Liver (tissue), 8 donors: ENCODE measurements at regions not wholly inside any gene's neighbourhood (a gene's known extent, or its start where the extent isn't known, plus 50 kb on each side); places are given as distances from the start of the nearest gene placed in this dataset.

Experiments
- DNase-seq: peaks from one replicate; pipeline ENCODE4 v3.0.0-alpha.2; 2017; ENCODE audit warnings: low spot score
- H3K27ac ChIP-seq, 2 donors: one replicate each; pipeline ENCODE4 v1.7.0; 2013; ENCODE audit warnings: inconsistent platforms in 2 of 2, low read length in 2 of 2, control low read depth in 1 of 2, low read depth in 1 of 2, mild to moderate bottlenecking in 1 of 2
- H3K27me3 ChIP-seq, 4 donors: one replicate each; pipeline versions ENCODE4 v1.6.1 to v1.7.0; 2013; ENCODE audit warnings: low read length in 3 of 4, inconsistent platforms in 1 of 4, mild to moderate bottlenecking in 1 of 4, moderate library complexity in 1 of 4; ENCODE audit not compliant: control insufficient read depth in 4 of 4, insufficient read depth in 4 of 4
- H3K36me3 ChIP-seq, 4 donors: one replicate each; pipeline versions ENCODE4 v1.6.1 to v1.7.0; 2013; ENCODE audit warnings: low read length in 3 of 4, mild to moderate bottlenecking in 3 of 4, low read depth in 1 of 4, moderate library complexity in 1 of 4; ENCODE audit not compliant: control insufficient read depth in 4 of 4, insufficient read depth in 3 of 4
- H3K4me1 ChIP-seq, 4 donors: one replicate each; pipeline versions ENCODE4 v1.6.1 to v1.7.0; 2013; ENCODE audit warnings: low read length in 3 of 4, mild to moderate bottlenecking in 3 of 4, moderate library complexity in 1 of 4; ENCODE audit not compliant: control insufficient read depth in 4 of 4, insufficient read depth in 4 of 4
- H3K4me3 ChIP-seq, 3 donors: one replicate each; pipeline versions ENCODE4 v1.6.1 to v1.7.0; 2013; ENCODE audit warnings: low read length in 3 of 3, control low read depth in 1 of 3, low read depth in 1 of 3, mild to moderate bottlenecking in 1 of 3
- H3K9ac ChIP-seq, 2 donors: one replicate each; pipeline ENCODE4 v1.7.0; 2013; ENCODE audit warnings: low read length in 2 of 2, mild to moderate bottlenecking in 2 of 2, moderate library complexity in 2 of 2, control low read depth in 1 of 2, low read depth in 1 of 2
- H3K9me3 ChIP-seq, 4 donors: one replicate each; pipeline versions ENCODE4 v1.6.1 to v1.7.0; 2013; ENCODE audit warnings: low read length in 3 of 4; ENCODE audit not compliant: control insufficient read depth in 4 of 4
- ATF3 ChIP-seq: IDR thresholded peaks from 2 replicates; pipeline ENCODE4 v1.6.1; 2016; ENCODE audit warnings: antibody characterized with exemption
- CTCF ChIP-seq: fragments of 150-350 bp; IDR thresholded peaks from 2 replicates; pipeline ENCODE4 v1.5.1; 2017; ENCODE audit warnings: improper control_type of control experiment, low read depth, low read length; ENCODE audit not compliant: missing input control
- EGR1 ChIP-seq, 2 donors: IDR thresholded peaks; 2 replicates each; pipeline ENCODE4 v1.6.1; 2016 to 2018; ENCODE audit warnings: antibody characterized with exemption in 2 of 2, low read depth in 2 of 2
- FOXA1 ChIP-seq: IDR thresholded peaks from 2 replicates; pipeline ENCODE4 v1.6.1; 2016; ENCODE audit warnings: antibody characterized with exemption
- HNF4A ChIP-seq, 2 donors: conservative IDR thresholded peaks; 2 replicates each; pipeline ENCODE4 v1.6.1; 2016; ENCODE audit warnings: antibody characterized with exemption in 2 of 2, mild to moderate bottlenecking in 2 of 2
- HNF4G ChIP-seq: IDR thresholded peaks from 2 replicates; pipeline ENCODE4 v1.6.1; 2016; ENCODE audit warnings: antibody characterized with exemption
- MAX ChIP-seq: IDR thresholded peaks from 2 replicates; pipeline ENCODE4 v1.6.1; 2016; ENCODE audit warnings: antibody characterized with exemption
- NR2F2 ChIP-seq: IDR thresholded peaks from 2 replicates; pipeline ENCODE4 v1.6.1; 2016; ENCODE audit warnings: antibody characterized with exemption
- RAD21 ChIP-seq, 2 donors: IDR thresholded peaks; 2 replicates each; pipeline ENCODE4 v1.6.1; 2016; ENCODE audit warnings: antibody characterized with exemption in 2 of 2, mild to moderate bottlenecking in 2 of 2
- REST ChIP-seq: IDR thresholded peaks from 2 replicates; pipeline ENCODE4 v1.6.1; 2016; ENCODE audit warnings: antibody characterized with exemption, mild to moderate bottlenecking
- RXRA ChIP-seq, 2 donors: IDR thresholded peaks; 2 replicates each; pipeline ENCODE4 v1.6.1; 2017 to 2018; ENCODE audit warnings: antibody characterized with exemption in 2 of 2, mild to moderate bottlenecking in 1 of 2
- SP1 ChIP-seq: IDR thresholded peaks from 2 replicates; pipeline ENCODE4 v1.6.1; 2018; ENCODE audit warnings: antibody characterized with exemption, mild to moderate bottlenecking
- WGBS: extraction: QIAGEN DNeasy Blood & Tissue Kit; methylation state at CpG from one replicate; pipeline ENCODE4 v1.1.7; 2013; 5-methylcytosine and 5-hydroxymethylcytosine counted together
- donor health status: healthy.
- donor health status: healthy.
- donor health status: healthy.
- donor health status: healthy.
- donor health status: healthy.

GRCh38 chr9:18183974-18184373 is 290.0 kb upstream of the ADAMTSL1 start:
- Histone ChIP-seq H3K36me3 (no peaks in the 10 kb centered on the region), H3K9ac (no peak overlapping the region), H3K4me1 (peaks cover 0 to 4% (median 0%) of the 10 kb centered on the region in 4 donors), H3K27ac (no peak overlapping the region), H3K4me3 (no peak overlapping the region), H3K27me3 (peaks cover 0 to 8% (median under 1%) of the 10 kb centered on the region in 4 donors), H3K9me3 (no peaks in the 10 kb centered on the region)
- DNase-seq, result no peak
- TF ChIP-seq HNF4A (conservative IDR thresholded peaks at IDR 0.05) (peak in 1 of 2 donors; percentile 2), RXRA (IDR thresholded peaks at IDR 0.05) (no peak)
- WGBS, result 20% methylated on average over 3 of the region's 3 CpGs

- Histone ChIP-seq H3K4me1 (peaks cover 0 to 4% (median 0%) of the 10 kb centered on the region in 4 donors), H3K36me3 (no peaks in the 10 kb centered on the region), H3K27me3 (peaks cover 0 to 8% (median under 1%) of the 10 kb centered on the region in 4 donors), H3K9me3 (no peaks in the 10 kb centered on the region), H3K4me3 (no peak overlapping the region), H3K9ac (no peak overlapping the region), H3K27ac (no peak overlapping the region)
- whole genome bisulfite sequencing, result 57% methylated on average over 4 of the region's 4 CpGs
- TF ChIP-seq SP1 (peak; percentile 8), MAX (no peak), HNF4A (conservative IDR thresholded peaks at IDR 0.05) (peak in 1 of 2 donors; percentile 2)
- DNase-seq, result no peak
These were observed 289.6 kb upstream of the ADAMTSL1 start for GRCh38 chr9:18184401-18184800.

GRCh38 chr9:18185196-18185595 is 288.8 kb upstream of the ADAMTSL1 start:
- Histone ChIP-seq H3K4me1 (peaks cover 0 to 10% (median 5%) of the 10 kb centered on the region in 4 donors), H3K9ac (no peak overlapping the region)
- 73% methylated on average over 2 of the region's 2 CpGs for WGBS

GRCh38 chr9:18188971-18189370 is 285.0 kb upstream of the ADAMTSL1 start:
- no peak overlapping the region for H3K27ac ChIP-seq
- no peak overlapping the region for H3K9ac ChIP-seq
- peaks cover 0 to 6% (median under 1%) of the 10 kb centered on the region in 4 donors for H3K27me3 ChIP-seq
- H3K9me3 ChIP-seq, result no peaks in the 10 kb centered on the region
- peaks cover 2 to 21% (median 14%) of the 10 kb centered on the region in 4 donors for H3K4me1 ChIP-seq
- no peak for DNase-seq
- 86% methylated on average over 4 of the region's 4 CpGs for WGBS
- no peak overlapping the region for H3K4me3 ChIP-seq
- H3K36me3 ChIP-seq, result no peaks in the 10 kb centered on the region
- TF ChIP-seq HNF4A (conservative IDR thresholded peaks at IDR 0.05) (no peak), EGR1 (IDR thresholded peaks at IDR 0.05; ENCODE audit: low read depth in 2 of 2) (no peak), RAD21 (IDR thresholded peaks at IDR 0.05) (no peak), MAX (no peak), NR2F2 (no peak), ATF3 (no peak), REST (no peak), SP1 (no peak), FOXA1 (no peak), RXRA (IDR thresholded peaks at IDR 0.05) (no peak), HNF4G (no peak), CTCF (no peak)

More at GRCh38 chr9:18185196-18185595, 288.8 kb upstream of the ADAMTSL1 start:
- H3K4me3 ChIP-seq, result no peak overlapping the region
- no peak overlapping the region for H3K27ac ChIP-seq
- H3K27me3 ChIP-seq, result peaks cover 0 to 8% (median under 1%) of the 10 kb centered on the region in 4 donors
- no peaks in the 10 kb centered on the region for H3K36me3 ChIP-seq
- no peaks in the 10 kb centered on the region for H3K9me3 ChIP-seq
- no peak for DNase-seq
- TF ChIP-seq MAX (no peak), RXRA (IDR thresholded peaks at IDR 0.05) (no peak), HNF4A (conservative IDR thresholded peaks at IDR 0.05) (no peak)
